ENCODE measurements at regions not wholly inside any gene's neighbourhood (a gene's known extent, or its start where the extent isn't known, plus 50 kb on each side); places are given as distances from the start of the nearest gene placed in this dataset.

DNA sequence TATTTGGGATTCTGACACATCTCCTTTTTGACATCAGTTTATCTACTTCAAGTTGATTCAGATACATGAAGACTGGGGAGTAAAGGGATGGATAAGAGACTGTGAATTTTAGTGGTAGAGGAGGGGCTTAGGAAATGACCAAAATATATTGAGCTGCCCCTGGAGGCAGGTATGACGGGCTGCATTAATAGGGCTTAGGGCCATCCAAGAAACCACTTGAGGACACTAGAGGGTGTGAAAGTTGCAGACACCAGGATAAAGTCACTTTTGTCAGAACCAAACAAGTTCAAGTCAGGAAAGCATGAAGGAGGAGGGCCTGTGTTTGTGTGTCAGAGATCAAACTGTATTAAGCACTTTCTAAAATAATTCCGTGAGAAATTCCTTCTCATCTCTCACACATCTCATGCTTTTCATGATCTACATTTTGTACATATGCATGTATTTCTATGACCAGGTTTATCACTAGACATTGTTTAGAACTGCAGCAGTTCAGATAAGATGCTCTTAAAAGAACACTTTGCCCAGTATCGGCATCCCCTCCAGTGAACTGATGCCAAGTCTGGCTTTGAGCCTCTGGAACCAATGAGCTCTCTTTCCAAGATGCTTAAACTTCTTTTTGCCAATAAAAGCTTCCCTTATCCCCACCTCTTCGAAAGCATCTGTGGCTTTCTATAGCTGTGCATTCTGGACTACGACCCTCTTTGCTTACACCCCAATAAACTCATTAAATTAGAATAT is 136.9 kb downstream of the SLC38A1 start:
- no peak overlapping the region for H3K4me3 ChIP-seq (ENCODE audit: low read length)
- no peak for DNase-seq (ENCODE audit: low read depth, low spot score)

GRCh38 chr12:46127656-46128055 is 137.3 kb upstream of the SCAF11 start:
- no peak for DNase-seq (ENCODE audit: low read depth, low spot score)
- no peak overlapping the region for H3K4me3 ChIP-seq (ENCODE audit: low read length)

- no peak for DNase-seq (ENCODE audit: low read depth, low spot score)
- H3K4me3 ChIP-seq (ENCODE audit: low read length), result no peak overlapping the region
Observed at GRCh38 chr12:46126050-46126727, 135.8 kb upstream of the SCAF11 start.

DNA sequence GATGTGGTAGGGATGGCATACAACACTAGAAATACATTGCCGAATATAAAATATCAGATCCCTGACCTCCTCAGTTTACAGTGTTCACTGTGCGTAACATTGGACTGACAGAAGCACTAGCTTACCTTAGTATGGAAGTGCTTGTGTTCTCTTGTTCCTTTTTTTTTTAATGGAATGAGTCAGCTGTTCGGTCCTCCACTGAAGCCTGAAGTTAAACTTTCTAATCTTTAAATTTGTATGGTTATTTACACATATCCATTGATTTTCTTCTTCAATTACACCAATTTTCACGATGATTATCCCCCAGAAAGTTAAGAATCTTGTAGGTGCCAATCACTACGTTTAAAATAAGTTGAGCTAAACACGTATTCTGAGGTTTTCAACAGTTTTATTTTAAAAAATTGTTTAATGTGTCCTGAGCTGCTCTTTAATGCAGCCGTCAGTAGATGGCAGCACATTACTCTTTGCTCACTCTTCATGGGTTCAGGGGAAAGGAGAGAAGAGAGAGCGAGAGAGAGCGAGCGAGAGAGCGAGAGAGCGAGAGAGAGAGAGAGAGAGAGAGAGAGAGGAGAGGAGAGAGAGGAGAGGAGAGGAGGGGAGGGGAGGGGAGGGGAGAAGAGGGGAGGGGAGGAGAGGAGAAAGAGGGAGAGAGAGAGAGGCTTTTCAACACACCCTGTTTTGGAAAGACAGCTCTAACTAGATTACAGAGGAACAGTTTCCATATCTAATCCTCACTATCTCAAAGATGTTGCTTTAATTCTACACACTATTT is 134.7 kb upstream of the SCAF11 start:
- H3K4me3 ChIP-seq (ENCODE audit: low read length), result no peak overlapping the region
- peak; percentile 80 for DNase-seq (ENCODE audit: low read depth, low spot score)

DNA sequence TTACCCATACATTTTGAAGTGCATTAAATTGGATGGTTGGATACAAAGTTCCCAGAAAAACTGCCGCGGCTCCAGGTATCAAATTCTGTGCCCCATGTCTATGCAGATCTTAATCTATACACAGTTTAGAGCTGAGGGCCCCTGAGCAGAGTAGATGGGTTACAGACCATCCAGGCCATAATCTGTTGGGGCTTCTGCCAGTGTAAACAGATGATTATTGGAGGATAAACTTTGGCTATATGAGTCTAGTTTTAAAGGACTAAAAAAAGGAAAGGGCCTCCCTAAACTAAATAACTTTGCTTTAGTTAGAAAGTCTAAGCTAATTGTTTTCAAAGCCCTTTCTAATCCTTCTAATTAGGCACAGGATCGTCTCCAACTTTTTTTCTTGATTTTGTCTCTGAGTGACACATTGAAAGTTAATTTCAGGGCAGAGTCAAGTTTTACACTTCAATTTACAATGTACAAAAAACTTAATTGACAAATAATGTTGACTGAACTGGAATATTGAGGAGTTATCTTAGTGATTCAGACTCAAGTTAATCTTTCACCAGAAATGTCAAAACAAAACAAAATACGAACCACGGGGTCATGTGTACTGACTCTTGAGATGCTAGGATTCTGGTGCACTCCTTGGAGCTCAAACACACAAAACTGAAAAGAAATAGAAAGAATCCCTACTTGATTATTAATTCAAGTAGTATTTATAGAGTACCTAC is 133.9 kb upstream of the SCAF11 start:
- no peak overlapping the region for H3K4me3 ChIP-seq (ENCODE audit: low read length)
- no peak for DNase-seq (ENCODE audit: low read depth, low spot score)

GRCh38 chr12:46112364-46112763 is 122.0 kb upstream of the SCAF11 start:
- no peak for DNase-seq (ENCODE audit: low read depth, low spot score)
- H3K4me3 ChIP-seq (ENCODE audit: low read length), result no peak overlapping the region

GRCh38 chr12:46111715-46112114 is 121.3 kb upstream of the SCAF11 start:
- no peak overlapping the region for H3K4me3 ChIP-seq (ENCODE audit: low read length)
- no peak for DNase-seq (ENCODE audit: low read depth, low spot score)

DNA sequence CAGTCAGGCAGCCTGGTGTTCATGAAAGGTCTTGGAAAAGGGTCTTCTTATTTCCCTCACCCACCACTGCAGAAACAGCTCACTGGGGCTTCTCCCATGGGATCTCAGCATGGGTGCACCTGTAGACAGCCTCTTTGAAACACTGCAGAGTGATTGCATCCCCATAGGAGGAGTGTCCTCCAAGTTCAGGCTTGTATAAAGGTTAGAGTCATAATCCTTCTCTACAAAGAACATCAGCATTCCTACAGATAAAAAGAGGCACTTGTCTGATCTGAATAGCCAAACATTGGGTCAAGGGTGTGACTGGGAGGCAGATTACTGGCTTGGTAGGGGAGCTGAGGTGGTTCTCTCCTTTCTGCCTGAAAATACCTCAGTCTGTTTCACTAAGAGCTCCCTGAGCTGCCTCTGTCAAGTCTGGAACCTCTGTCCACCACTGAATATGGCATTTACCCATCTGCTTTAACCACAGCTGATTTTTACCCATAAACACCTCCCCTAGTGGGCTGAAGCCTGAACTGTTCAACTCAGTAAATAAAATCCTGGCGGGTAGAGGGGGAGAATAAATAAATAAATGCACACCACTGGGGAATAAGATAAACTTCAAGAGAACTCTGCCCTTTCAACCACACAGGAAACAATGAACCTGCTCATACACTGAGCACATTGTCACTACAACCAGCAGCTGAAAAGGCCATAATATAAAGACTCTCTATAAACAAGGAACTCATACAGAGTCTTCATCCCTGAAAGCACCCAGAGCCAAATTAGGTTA is 120.7 kb upstream of the SCAF11 start:
- peak; percentile 8 for DNase-seq (ENCODE audit: low read depth, low spot score)

GRCh38 chr12:46110223-46110611 is 119.8 kb upstream of the SCAF11 start:
- no peak for DNase-seq (ENCODE audit: low read depth, low spot score)
- no peak overlapping the region for H3K4me3 ChIP-seq (ENCODE audit: low read length)

More for the DNA sequence above, 120.7 kb upstream of the SCAF11 start:
- H3K4me3 ChIP-seq (ENCODE audit: low read length), result no peak overlapping the region

GRCh38 chr12:46109343-46110222 is 119.2 kb upstream of the SCAF11 start:
- no peak overlapping the region for H3K4me3 ChIP-seq (ENCODE audit: low read length)
- DNase-seq (ENCODE audit: low read depth, low spot score), result no peak

GRCh38 chr12:46108721-46109120 is 118.3 kb upstream of the SCAF11 start:
- no peak overlapping the region for H3K4me3 ChIP-seq (ENCODE audit: low read length)
- DNase-seq (ENCODE audit: low read depth, low spot score), result no peak

DNA sequence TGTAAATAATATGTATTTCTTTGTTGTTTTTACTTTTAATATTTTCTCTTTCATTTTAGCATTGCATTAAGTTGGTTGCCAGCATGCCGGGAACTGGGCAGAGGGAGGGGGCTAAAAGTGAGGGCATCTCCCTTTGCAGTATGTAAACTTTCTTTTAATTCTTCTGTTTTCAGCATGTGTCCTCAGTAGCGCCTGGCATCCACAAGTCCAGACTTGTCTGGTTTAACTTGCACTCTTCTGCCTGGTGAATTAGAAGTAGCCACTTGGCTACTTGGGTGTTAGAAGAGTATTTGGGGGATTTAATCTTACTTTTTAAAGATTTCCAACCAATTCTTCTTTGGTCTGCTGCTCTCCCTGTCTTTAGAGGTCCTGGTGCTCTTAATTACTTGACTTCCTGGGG is 117.2 kb upstream of the SCAF11 start:
- no peak overlapping the region for H3K4me3 ChIP-seq (ENCODE audit: low read length)
- no peak for DNase-seq (ENCODE audit: low read depth, low spot score)

GRCh38 chr12:46105735-46106134 is 115.4 kb upstream of the SCAF11 start:
- no peak overlapping the region for H3K4me3 ChIP-seq (ENCODE audit: low read length)
- no peak for DNase-seq (ENCODE audit: low read depth, low spot score)

GRCh38 chr12:46103559-46104383 is 113.4 kb upstream of the SCAF11 start:
- DNase-seq (ENCODE audit: low read depth, low spot score), result no peak
- no peak overlapping the region for H3K4me3 ChIP-seq (ENCODE audit: low read length)

- no peak overlapping the region for H3K4me3 ChIP-seq (ENCODE audit: low read length)
- DNase-seq (ENCODE audit: low read depth, low spot score), result no peak
Observed at GRCh38 chr12:46101485-46101869, 111.1 kb upstream of the SCAF11 start.

DNA sequence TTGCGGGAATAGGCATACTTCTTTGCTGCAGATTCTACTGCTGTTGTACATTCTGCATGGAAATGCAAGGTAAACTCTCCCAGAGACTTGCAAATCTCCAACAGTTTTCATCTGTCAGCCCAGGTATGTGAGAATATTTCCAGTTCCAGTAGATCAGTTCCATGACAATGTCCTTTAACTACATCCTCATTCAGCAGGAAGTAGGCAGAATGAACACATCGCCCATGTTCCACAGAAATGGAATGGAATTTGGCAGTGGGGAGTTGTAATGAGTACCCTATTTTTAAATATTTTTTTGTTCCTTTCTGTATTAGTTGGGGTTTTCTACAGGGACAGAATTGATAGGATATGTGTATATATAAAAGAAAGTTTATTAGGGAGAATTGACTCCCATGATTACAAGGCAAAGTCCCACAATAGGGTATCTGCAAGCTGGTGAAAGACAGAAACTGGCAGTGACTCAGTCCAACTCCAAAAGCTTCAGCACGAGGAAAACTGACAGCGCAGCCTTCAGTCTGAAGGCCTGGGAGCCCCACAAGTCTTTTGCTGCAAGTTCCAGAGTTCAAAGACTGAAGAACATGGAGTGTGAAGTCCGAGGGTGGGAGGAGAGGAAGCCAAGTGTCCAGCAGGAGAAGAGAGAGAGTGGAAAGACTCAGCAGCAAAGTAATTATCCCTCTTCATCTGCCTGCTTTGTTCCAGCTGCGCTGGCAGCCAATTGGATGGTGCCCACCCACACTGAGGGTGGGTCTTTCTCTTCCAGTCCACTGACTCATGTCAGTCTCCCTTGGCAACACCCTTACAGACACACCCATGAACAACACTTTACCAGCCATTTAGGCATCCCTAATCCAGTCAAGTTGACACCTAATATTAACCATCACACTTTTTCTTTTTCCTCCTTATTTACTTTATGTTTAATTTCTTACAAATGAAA is 110.4 kb upstream of the SCAF11 start:
- DNase-seq (ENCODE audit: low read depth, low spot score), result no peak
- H3K4me3 ChIP-seq (ENCODE audit: low read length), result no peak overlapping the region

All from Jurkat, Clone E6-1 (cell line).